Ishikawa (cell line): ENCODE measurements at regions not wholly inside any gene's neighbourhood (a gene's known extent, or its start where the extent isn't known, plus 50 kb on each side); places are given as distances from the start of the nearest gene placed in this dataset.

ENCODE experiments used
- CEBPB ChIP-seq: IDR thresholded peaks from 2 replicates; pipeline ENCODE4 v1.6.1; 2012
- CREB1 ChIP-seq: IDR thresholded peaks from 2 replicates; pipeline ENCODE4 v1.6.1; 2012; ENCODE audit warnings: low read depth
- EGR1 ChIP-seq: IDR thresholded peaks from 2 replicates; pipeline ENCODE4 v1.6.1; 2012
- EP300 ChIP-seq: IDR thresholded peaks from 2 replicates; pipeline ENCODE4 v1.6.1; 2012; ENCODE audit warnings: borderline replicate concordance
- FOXM1 ChIP-seq: IDR thresholded peaks from 2 replicates; pipeline ENCODE4 v1.6.1; 2012; ENCODE audit warnings: low read depth, borderline replicate concordance
- MAX ChIP-seq: IDR thresholded peaks from 2 replicates; pipeline ENCODE4 v1.6.1; 2012
- NFIC ChIP-seq: IDR thresholded peaks from 2 replicates; pipeline ENCODE4 v1.6.1; 2012
- RAD21 ChIP-seq: IDR thresholded peaks from 2 replicates; pipeline ENCODE4 v1.6.1; 2012; ENCODE audit warnings: low read depth
- REST ChIP-seq: IDR thresholded peaks from 2 replicates; pipeline ENCODE4 v1.6.1; 2012; ENCODE audit warnings: low read depth, mild to moderate bottlenecking
- TAF1 ChIP-seq: IDR thresholded peaks from 2 replicates; pipeline ENCODE4 v1.6.1; 2012; ENCODE audit warnings: low read depth, mild to moderate bottlenecking
- TCF12 ChIP-seq: IDR thresholded peaks from 2 replicates; pipeline ENCODE4 v1.6.1; 2012; ENCODE audit warnings: low read depth
- TEAD4 ChIP-seq: IDR thresholded peaks from 2 replicates; pipeline ENCODE4 v1.6.1; 2012
- USF1 ChIP-seq: IDR thresholded peaks from 2 replicates; pipeline ENCODE4 v1.6.1; 2012
- YY1 ChIP-seq: IDR thresholded peaks from 2 replicates; pipeline ENCODE4 v1.6.1; 2012; ENCODE audit warnings: low read depth
- ZBTB7A ChIP-seq: IDR thresholded peaks from 2 replicates; pipeline ENCODE4 v1.6.1; 2012; ENCODE audit warnings: low read depth

GRCh38 chr12:70117670-70118069 is 125.6 kb upstream of the CNOT2 start:
- TF ChIP-seq TEAD4 (no peak), CREB1 (no peak), EGR1 (no peak), FOXM1 (no peak), RAD21 (no peak), TCF12 (no peak), NFIC (no peak), CEBPB (no peak), USF1 (no peak), ZBTB7A (no peak), TAF1 (no peak), EP300 (no peak), REST (no peak), YY1 (no peak), MAX (no peak)

- no peak for TF ChIP-seq EGR1
- TF ChIP-seq TCF12 = no peak
- TF ChIP-seq MAX = no peak
- no peak for TF ChIP-seq EP300
- no peak for TF ChIP-seq YY1
- TF ChIP-seq ZBTB7A = no peak
- no peak for TF ChIP-seq USF1
- no peak for TF ChIP-seq NFIC
- TF ChIP-seq TEAD4 = no peak
- TF ChIP-seq REST = no peak
- no peak for TF ChIP-seq RAD21
- TF ChIP-seq CEBPB = no peak
- no peak for TF ChIP-seq TAF1
- no peak for TF ChIP-seq CREB1
- no peak for TF ChIP-seq FOXM1
Observed at GRCh38 chr12:70120970-70121369, 122.3 kb upstream of the CNOT2 start.

DNA sequence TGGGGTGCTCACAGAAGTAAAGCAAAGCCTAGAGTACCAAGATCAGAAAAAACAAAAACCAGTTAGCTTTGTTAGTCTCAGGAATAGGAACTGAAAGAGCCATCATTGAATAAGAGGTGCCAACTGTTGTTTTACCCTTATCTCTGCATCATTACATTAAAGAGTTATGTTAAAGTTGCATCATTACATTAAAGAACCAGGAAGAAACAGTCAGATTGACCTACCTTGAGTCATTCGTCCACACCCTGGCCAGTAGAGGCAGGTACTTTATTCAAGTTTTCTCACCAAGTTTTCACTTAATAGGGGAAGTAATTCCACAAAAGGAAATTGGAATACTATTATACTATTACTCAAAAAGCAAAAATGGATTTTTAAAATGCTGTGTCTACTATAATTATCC is 121.7 kb upstream of the CNOT2 start:
- TF ChIP-seq EP300 (no peak), YY1 (no peak), TEAD4 (no peak), ZBTB7A (no peak), USF1 (no peak), CREB1 (no peak), EGR1 (no peak), RAD21 (no peak)

DNA sequence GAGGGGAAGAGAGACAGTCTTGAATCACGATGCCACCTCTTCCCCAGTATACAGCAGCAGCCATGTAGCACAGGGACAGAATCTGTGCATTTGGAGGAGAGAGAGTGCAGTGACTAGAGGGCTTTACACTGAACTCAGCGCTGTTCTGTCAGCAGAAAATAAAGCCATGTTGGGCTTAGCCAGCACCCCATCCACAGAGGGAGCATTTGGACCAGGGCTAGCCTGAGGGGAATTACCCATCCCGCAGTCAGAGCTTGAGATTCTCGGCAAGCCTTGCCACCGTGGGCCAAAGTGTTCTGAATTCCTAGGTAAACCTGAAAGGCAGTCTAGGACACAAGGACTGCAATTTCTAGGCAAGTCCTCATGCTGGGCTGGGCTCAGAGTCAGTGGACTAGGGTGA is 120.4 kb upstream of the CNOT2 start:
- TF ChIP-seq FOXM1 (no peak), CREB1 (no peak), TCF12 (no peak), NFIC (no peak), CEBPB (no peak), EGR1 (no peak), TEAD4 (no peak), RAD21 (no peak), TAF1 (no peak), EP300 (no peak), MAX (no peak), YY1 (no peak), USF1 (no peak), ZBTB7A (no peak), REST (no peak)
